ENCODE measurements at regions not wholly inside any gene's neighbourhood (a gene's known extent, or its start where the extent isn't known, plus 50 kb on each side); places are given as distances from the start of the nearest gene placed in this dataset.

- DNase-seq (ENCODE audit: low read depth in 2 of 2), result no peak
These were observed 273.4 kb downstream of the CSNK1G3 start for GRCh38 chr5:123785162-123786071.

GRCh38 chr5:123783421-123783820, 271.4 kb downstream of the CSNK1G3 start:
- no peak for DNase-seq (ENCODE audit: low read depth in 2 of 2)

GRCh38 chr5:123778641-123779040, 266.7 kb downstream of the CSNK1G3 start:
- DNase-seq (ENCODE audit: low read depth in 2 of 2), result no peak

- DNase-seq (ENCODE audit: low read depth in 2 of 2), result no peak
These were observed 264.8 kb downstream of the CSNK1G3 start for GRCh38 chr5:123776761-123777160.

- DNase-seq (ENCODE audit: low read depth in 2 of 2), result no peak
These were observed 259.7 kb downstream of the CSNK1G3 start for GRCh38 chr5:123771715-123772114.

GRCh38 chr5:123763201-123763600, 251.2 kb downstream of the CSNK1G3 start:
- DNase-seq (ENCODE audit: low read depth in 2 of 2), result no peak

GRCh38 chr5:123756816-123757215, 244.8 kb downstream of the CSNK1G3 start:
- no peak for DNase-seq (ENCODE audit: low read depth in 2 of 2)

- no peak for DNase-seq (ENCODE audit: low read depth in 2 of 2)
These were observed 244.3 kb downstream of the CSNK1G3 start for GRCh38 chr5:123756318-123756665.

GRCh38 chr5:123755653-123756317, 243.8 kb downstream of the CSNK1G3 start:
- DNase-seq (ENCODE audit: low read depth in 2 of 2), result no peak

- DNase-seq (ENCODE audit: low read depth in 2 of 2), result no peak
These were observed 242.9 kb downstream of the CSNK1G3 start for GRCh38 chr5:123754908-123755307.

GRCh38 chr5:123753937-123754891, 242.2 kb downstream of the CSNK1G3 start:
- no peak for DNase-seq (ENCODE audit: low read depth in 2 of 2)

GRCh38 chr5:123753180-123753936, 241.4 kb downstream of the CSNK1G3 start:
- no peak for DNase-seq (ENCODE audit: low read depth in 2 of 2)

- DNase-seq (ENCODE audit: low read depth in 2 of 2), result no peak
These were observed 240.7 kb downstream of the CSNK1G3 start for GRCh38 chr5:123752552-123753179.

- no peak for DNase-seq (ENCODE audit: low read depth in 2 of 2)
These were observed 239.7 kb downstream of the CSNK1G3 start for GRCh38 chr5:123751670-123752069.

GRCh38 chr5:123748239-123748638, 236.3 kb downstream of the CSNK1G3 start:
- DNase-seq (ENCODE audit: low read depth in 2 of 2), result no peak

GRCh38 chr5:123746683-123747360, 234.8 kb downstream of the CSNK1G3 start:
- DNase-seq (ENCODE audit: low read depth in 2 of 2), result no peak

GRCh38 chr5:123743990-123744583, 232.1 kb downstream of the CSNK1G3 start:
- DNase-seq (ENCODE audit: low read depth in 2 of 2), result no peak

- DNase-seq (ENCODE audit: low read depth in 2 of 2), result no peak
These were observed 223.4 kb downstream of the CSNK1G3 start for GRCh38 chr5:123735384-123735783.

GRCh38 chr5:123732257-123732656, 220.3 kb downstream of the CSNK1G3 start:
- DNase-seq (ENCODE audit: low read depth in 2 of 2), result no peak

GRCh38 chr5:123722451-123722850, 210.5 kb downstream of the CSNK1G3 start:
- DNase-seq (ENCODE audit: low read depth in 2 of 2), result no peak

All from stimulated activated CD8-positive, alpha-beta memory T cell treated with anti-CD3 and anti-CD28 coated beads, Interleukin-7, amount 100 ng/mL, for 4 hours (primary cell).